ENCODE measurements at regions not wholly inside any gene's neighbourhood (a gene's known extent, or its start where the extent isn't known, plus 50 kb on each side); places are given as distances from the start of the nearest gene placed in this dataset.

DNA sequence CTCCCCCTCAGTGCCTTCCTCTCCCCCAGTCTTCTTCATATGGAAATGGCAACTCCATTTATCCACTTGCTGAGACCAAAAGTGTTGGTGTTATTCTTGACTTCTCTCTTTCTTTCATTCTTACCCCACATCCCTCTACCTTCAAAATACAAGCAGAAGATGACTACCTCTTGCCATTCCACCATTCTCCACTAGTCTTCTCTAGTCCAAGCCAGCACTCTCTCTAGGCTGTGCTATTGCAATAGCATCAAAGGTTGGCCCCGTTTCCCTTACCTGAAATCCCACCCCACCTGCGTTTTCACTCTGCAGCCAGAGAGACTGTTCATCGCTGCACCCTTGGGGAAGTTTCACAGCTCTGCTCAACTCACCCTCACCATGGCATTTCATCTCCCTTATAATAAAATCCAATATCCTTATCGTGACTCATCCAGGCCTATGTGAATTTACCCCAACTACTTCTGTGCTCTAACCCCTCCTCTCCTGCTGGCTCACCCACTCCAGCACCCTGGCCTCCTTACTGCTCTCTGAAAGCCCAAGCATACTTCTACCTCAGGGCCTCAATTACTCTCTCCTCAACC lies 109.1 kb downstream of the LSM5 start:
- Histone ChIP-seq H3K9me3 (ENCODE audit: control insufficient read depth in 1 of 2, insufficient read depth in 1 of 2, low read length in 2 of 2) (no peaks in the 10 kb centered on the region), H3K36me3 (ENCODE audit: insufficient read depth, low read length) (no peaks in the 10 kb centered on the region), H3K27ac (ENCODE audit: low read depth in 1 of 2, low read length in 2 of 2) (no peak overlapping the region), H3K4me3 (ENCODE audit: low read length) (no peak overlapping the region), H3K4me1 (ENCODE audit: insufficient read depth, low read length) (no peaks in the 10 kb centered on the region), H3K27me3 (ENCODE audit: control insufficient read depth in 1 of 2, insufficient read depth in 2 of 2, low read length in 2 of 2) (peaks cover 3 to 11% of the 10 kb centered on the region in 2 experiments)
- no peaks in the 10 kb centered on the region for H3K36me3 Mint-ChIP-seq (ENCODE audit: low read depth)
- H3K4me3 Mint-ChIP-seq: no peak overlapping the region
- ChIA-PET POLR2A (no interaction called here), CTCF (no interaction called here)
- TF ChIP-seq, protein P1, sequence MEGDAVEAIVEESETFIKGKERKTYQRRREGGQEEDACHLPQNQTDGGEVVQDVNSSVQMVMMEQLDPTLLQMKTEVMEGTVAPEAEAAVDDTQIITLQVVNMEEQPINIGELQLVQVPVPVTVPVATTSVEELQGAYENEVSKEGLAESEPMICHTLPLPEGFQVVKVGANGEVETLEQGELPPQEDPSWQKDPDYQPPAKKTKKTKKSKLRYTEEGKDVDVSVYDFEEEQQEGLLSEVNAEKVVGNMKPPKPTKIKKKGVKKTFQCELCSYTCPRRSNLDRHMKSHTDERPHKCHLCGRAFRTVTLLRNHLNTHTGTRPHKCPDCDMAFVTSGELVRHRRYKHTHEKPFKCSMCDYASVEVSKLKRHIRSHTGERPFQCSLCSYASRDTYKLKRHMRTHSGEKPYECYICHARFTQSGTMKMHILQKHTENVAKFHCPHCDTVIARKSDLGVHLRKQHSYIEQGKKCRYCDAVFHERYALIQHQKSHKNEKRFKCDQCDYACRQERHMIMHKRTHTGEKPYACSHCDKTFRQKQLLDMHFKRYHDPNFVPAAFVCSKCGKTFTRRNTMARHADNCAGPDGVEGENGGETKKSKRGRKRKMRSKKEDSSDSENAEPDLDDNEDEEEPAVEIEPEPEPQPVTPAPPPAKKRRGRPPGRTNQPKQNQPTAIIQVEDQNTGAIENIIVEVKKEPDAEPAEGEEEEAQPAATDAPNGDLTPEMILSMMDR (IDR thresholded peaks at IDR 0.05): no peak
- peaks cover 2% of the 10 kb centered on the region for H3K9me3 Mint-ChIP-seq
- H3K4me1 Mint-ChIP-seq (ENCODE audit: low read depth): no peaks in the 10 kb centered on the region
- ATAC-seq (ENCODE audit: poor library complexity) (no peak), DNase-seq (no peak)
- no peak overlapping the region for H3K27ac Mint-ChIP-seq
- peaks cover 63% of the 10 kb centered on the region for H3K27me3 Mint-ChIP-seq
- intact Hi-C loops (cut with DNase I, micrococcal nuclease): no loop called here

DNA sequence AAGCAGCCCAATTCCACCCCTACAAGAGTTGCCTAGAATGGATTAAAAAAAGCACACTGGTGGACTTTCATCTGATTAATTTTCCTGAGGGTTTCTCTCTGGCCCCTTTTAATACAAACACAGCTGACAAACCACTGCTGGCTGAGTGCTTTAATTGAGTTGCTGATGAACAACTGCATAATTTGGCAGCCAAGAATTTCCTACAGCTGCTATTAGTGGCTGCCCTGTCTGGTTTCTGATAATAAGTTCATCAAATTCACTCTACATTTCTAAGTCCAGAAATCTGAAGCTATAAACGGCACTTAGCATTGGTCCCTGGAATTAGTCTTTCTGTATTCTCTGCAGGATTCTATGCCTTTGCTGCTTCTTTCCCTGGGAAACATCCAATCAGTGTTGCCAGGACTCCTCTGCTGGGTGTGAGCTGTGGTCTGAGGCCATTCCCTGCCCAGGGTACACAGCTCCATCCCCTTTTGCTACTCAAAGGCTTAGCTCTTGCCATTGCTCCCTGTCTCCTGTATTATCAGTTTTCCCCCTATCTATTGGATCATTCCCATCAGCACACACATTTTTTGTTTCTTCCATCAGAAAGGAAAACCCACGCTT lies 110.6 kb downstream of the LSM5 start:
- TF ChIP-seq, protein P1 (IDR thresholded peaks at IDR 0.05): no peak
- Mint-ChIP-seq H3K36me3 (ENCODE audit: low read depth) (no peaks in the 10 kb centered on the region), H3K27ac (no peak overlapping the region), H3K4me1 (ENCODE audit: low read depth) (no peaks in the 10 kb centered on the region), H3K27me3 (peaks cover 52% of the 10 kb centered on the region), H3K4me3 (no peak overlapping the region), H3K9me3 (peaks cover 4% of the 10 kb centered on the region)
- DNase-seq (no peak), ATAC-seq (ENCODE audit: poor library complexity) (no peak)
- Histone ChIP-seq H3K36me3 (ENCODE audit: insufficient read depth, low read length) (no peaks in the 10 kb centered on the region), H3K9me3 (ENCODE audit: control insufficient read depth in 1 of 2, insufficient read depth in 1 of 2, low read length in 2 of 2) (no peaks in the 10 kb centered on the region), H3K4me1 (ENCODE audit: insufficient read depth, low read length) (no peaks in the 10 kb centered on the region), H3K27ac (ENCODE audit: low read depth in 1 of 2, low read length in 2 of 2) (no peak overlapping the region), H3K4me3 (ENCODE audit: low read length) (no peak overlapping the region), H3K27me3 (ENCODE audit: control insufficient read depth in 1 of 2, insufficient read depth in 2 of 2, low read length in 2 of 2) (peaks cover 0 to 5% of the 10 kb centered on the region in 2 experiments)
- CTCF ChIA-PET: no interaction called here
- POLR2A ChIA-PET: no interaction called here
- intact Hi-C loops (cut with DNase I, micrococcal nuclease): no loop called here

DNA sequence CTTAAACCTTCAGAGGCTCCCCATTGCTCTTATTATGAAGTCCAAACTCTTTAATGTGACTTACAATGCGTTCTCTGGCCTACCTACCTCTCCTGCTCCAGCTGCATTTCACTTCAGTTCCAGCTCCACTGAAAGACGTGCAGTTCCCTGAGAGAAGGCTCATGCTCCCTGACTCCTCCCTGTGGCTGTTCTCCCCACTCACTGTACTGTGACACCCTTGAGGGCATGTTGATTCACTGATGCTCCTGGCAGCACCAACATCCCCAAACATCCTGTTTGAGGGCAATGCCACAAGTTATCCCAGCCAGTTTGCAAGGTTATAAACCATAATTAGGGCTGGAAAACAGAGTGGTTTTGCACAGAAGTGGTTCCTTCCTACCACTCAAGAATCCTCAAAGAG lies 111.2 kb downstream of the LSM5 start:
- intact Hi-C loops (cut with DNase I, micrococcal nuclease): no loop called here
- Mint-ChIP-seq H3K4me3 (no peak overlapping the region), H3K27me3 (peaks cover 46% of the 10 kb centered on the region), H3K9me3 (peaks cover 4% of the 10 kb centered on the region), H3K27ac (no peak overlapping the region), H3K36me3 (ENCODE audit: low read depth) (no peaks in the 10 kb centered on the region), H3K4me1 (ENCODE audit: low read depth) (no peaks in the 10 kb centered on the region)
- ChIA-PET POLR2A (no interaction called here), CTCF (no interaction called here)
- Histone ChIP-seq H3K27me3 (ENCODE audit: control insufficient read depth in 1 of 2, insufficient read depth in 2 of 2, low read length in 2 of 2) (peaks cover 0 to 4% of the 10 kb centered on the region in 2 experiments), H3K27ac (ENCODE audit: low read depth in 1 of 2, low read length in 2 of 2) (no peak overlapping the region), H3K4me1 (ENCODE audit: insufficient read depth, low read length) (no peaks in the 10 kb centered on the region), H3K4me3 (ENCODE audit: low read length) (no peak overlapping the region), H3K36me3 (ENCODE audit: insufficient read depth, low read length) (no peaks in the 10 kb centered on the region), H3K9me3 (ENCODE audit: control insufficient read depth in 1 of 2, insufficient read depth in 1 of 2, low read length in 2 of 2) (no peaks in the 10 kb centered on the region)
- TF ChIP-seq, protein P1 (IDR thresholded peaks at IDR 0.05): no peak
- no peak for ATAC-seq (ENCODE audit: poor library complexity)
- DNase-seq: no peak
